ENCODE measurements at regions not wholly inside any gene's neighbourhood (a gene's known extent, or its start where the extent isn't known, plus 50 kb on each side); places are given as distances from the start of the nearest gene placed in this dataset.

GRCh38 chr7:57198801-57199200 is 66.6 kb upstream of the ZNF479 start:
- Histone ChIP-seq H3K4me2 (no peak overlapping the region), H3K79me2 (no peaks in the 10 kb centered on the region), H3K27me3 (no peaks in the 10 kb centered on the region), H3K4me3 (no peak overlapping the region), H3K9me3 (ENCODE audit: low read depth) (no peaks in the 10 kb centered on the region), H3K4me1 (ENCODE audit: insufficient read depth) (no peaks in the 10 kb centered on the region), H3K9me2 (replicated peaks; ENCODE audit: insufficient read depth) (no peaks in the 10 kb centered on the region), H2AFZ (no peak overlapping the region), H3K27ac (no peak overlapping the region), H3K36me3 (replicated peaks; ENCODE audit: insufficient read depth, low read depth) (no peaks in the 10 kb centered on the region), H4K20me1 (ENCODE audit: insufficient read depth, poor library complexity, severe bottlenecking) (no peaks in the 10 kb centered on the region)
- no peak for DNase-seq (ENCODE audit: low spot score)
- no peak for TF ChIP-seq EZH2 (IDR thresholded peaks at IDR 0.05; ENCODE audit: borderline replicate concordance)
- TF ChIP-seq CTCF (IDR thresholded peaks at IDR 0.05; ENCODE audit: poor library complexity), result no peak
- TF ChIP-seq EZH2phosphoT487 (IDR thresholded peaks at IDR 0.05; ENCODE audit: low read depth, severe bottlenecking, unreplicated experiment), result no peak
- WGBS (ENCODE audit: low lambda C conversion rate, missing lambda C conversion rate), result 87% methylated on average over 9 of the region's 9 CpGs

GRCh38 chr7:57199252-57199651 is 67.0 kb upstream of the ZNF479 start:
- Histone ChIP-seq H3K79me2 (no peaks in the 10 kb centered on the region), H3K36me3 (replicated peaks; ENCODE audit: insufficient read depth, low read depth) (no peaks in the 10 kb centered on the region), H3K4me2 (no peak overlapping the region), H4K20me1 (ENCODE audit: insufficient read depth, poor library complexity, severe bottlenecking) (no peaks in the 10 kb centered on the region), H3K27ac (no peak overlapping the region), H3K27me3 (no peaks in the 10 kb centered on the region), H3K4me3 (no peak overlapping the region), H3K9me2 (replicated peaks; ENCODE audit: insufficient read depth) (no peaks in the 10 kb centered on the region), H3K4me1 (ENCODE audit: insufficient read depth) (no peaks in the 10 kb centered on the region), H2AFZ (no peak overlapping the region), H3K9me3 (ENCODE audit: low read depth) (no peaks in the 10 kb centered on the region)
- 78% methylated on average over 7 of the region's 7 CpGs for WGBS (ENCODE audit: low lambda C conversion rate, missing lambda C conversion rate)
- TF ChIP-seq EZH2phosphoT487 (IDR thresholded peaks at IDR 0.05; ENCODE audit: low read depth, severe bottlenecking, unreplicated experiment), result no peak
- no peak for TF ChIP-seq CTCF (IDR thresholded peaks at IDR 0.05; ENCODE audit: poor library complexity)
- no peak for TF ChIP-seq EZH2 (IDR thresholded peaks at IDR 0.05; ENCODE audit: borderline replicate concordance)
- DNase-seq (ENCODE audit: low spot score), result no peak

GRCh38 chr7:57201021-57201894 is 69.0 kb upstream of the ZNF479 start:
- Histone ChIP-seq H3K27me3 (no peaks in the 10 kb centered on the region), H3K4me1 (ENCODE audit: insufficient read depth) (no peaks in the 10 kb centered on the region), H3K36me3 (replicated peaks; ENCODE audit: insufficient read depth, low read depth) (no peaks in the 10 kb centered on the region), H3K79me2 (no peaks in the 10 kb centered on the region), H3K27ac (no peak overlapping the region), H4K20me1 (ENCODE audit: insufficient read depth, poor library complexity, severe bottlenecking) (no peaks in the 10 kb centered on the region), H3K9me3 (ENCODE audit: low read depth) (no peaks in the 10 kb centered on the region), H3K9me2 (replicated peaks; ENCODE audit: insufficient read depth) (no peaks in the 10 kb centered on the region), H2AFZ (no peak overlapping the region), H3K4me3 (no peak overlapping the region), H3K4me2 (no peak overlapping the region)
- TF ChIP-seq EZH2 (IDR thresholded peaks at IDR 0.05; ENCODE audit: borderline replicate concordance), result no peak
- TF ChIP-seq EZH2phosphoT487 (IDR thresholded peaks at IDR 0.05; ENCODE audit: low read depth, severe bottlenecking, unreplicated experiment), result no peak
- no peak for TF ChIP-seq CTCF (IDR thresholded peaks at IDR 0.05; ENCODE audit: poor library complexity)
- DNase-seq (ENCODE audit: low spot score), result no peak
- 83% methylated on average over 14 of the region's 14 CpGs for WGBS (ENCODE audit: low lambda C conversion rate, missing lambda C conversion rate)
